Breast epithelium (tissue), 4 donors: ENCODE measurements at regions not wholly inside any gene's neighbourhood (a gene's known extent, or its start where the extent isn't known, plus 50 kb on each side); places are given as distances from the start of the nearest gene placed in this dataset.

ENCODE experiments used
- DNase-seq, 2 donors: peaks; one replicate each; pipeline ENCODE4 v3.0.0-alpha.2; 2019; ENCODE audit warnings: low spot score in 2 of 2
- H3K27ac ChIP-seq, 2 donors: fragments of 200-600 bp; sonication (generic) in 1 of 2; one replicate each; pipeline ENCODE4 v1.5.1; 2016 to 2019; ENCODE audit warnings: mild to moderate bottlenecking in 1 of 2
- H3K27me3 ChIP-seq, 2 donors: fragments of 200-600 bp; sonication (generic) in 1 of 2; one replicate each; pipeline versions ENCODE4 v1.5.1 to v1.6.0; 2017 to 2019; ENCODE audit warnings: control low read depth in 1 of 2, mild to moderate bottlenecking in 1 of 2
- H3K36me3 ChIP-seq: fragments of 200-600 bp; one replicate; pipeline ENCODE4 v1.5.1; 2019
- H3K4me1 ChIP-seq, 2 donors: fragments of 200-600 bp; sonication (generic); one replicate each; pipeline ENCODE4 v1.5.1; 2016 to 2019; ENCODE audit warnings: control low read depth in 1 of 2
- H3K4me3 ChIP-seq, 3 donors: fragments of 200-600 bp; sonication (generic); 1 replicate in 2 of 3; 2 replicates in 1 of 3; pipeline ENCODE4 v1.5.1; 2016 to 2019; ENCODE audit warnings: mild to moderate bottlenecking in 3 of 3, moderate library complexity in 2 of 3
- H3K9me3 ChIP-seq, 2 donors: fragments of 200-600 bp; sonication (generic) in 1 of 2; one replicate each; pipeline ENCODE4 v1.5.1; 2016 to 2019; ENCODE audit warnings: control low read depth in 1 of 2
- POLR2A ChIP-seq: fragments of 450-650 bp; IDR thresholded peaks from one replicate; pipeline ENCODE4 v1.6.1; 2016; ENCODE audit warnings: antibody characterized with exemption, mild to moderate bottlenecking, moderate library complexity
- POLR2AphosphoS5 ChIP-seq, 3 donors: sonication (generic); formaldehyde crosslinking; IDR thresholded peaks; one replicate each; pipeline ENCODE4 v1.6.1; 2017; ENCODE audit warnings: antibody characterized with exemption in 3 of 3
- intact Hi-C: fragments of 100-400 bp; cut with DNase I; formaldehyde crosslinking; loops from one replicate; pipeline ENCODE4 v1.15.1; 2023; ENCODE audit warnings: low total_unique reads
- TF ChIP-seq, protein P1 (sequence below), 3 donors: fragments of 450-650 bp; IDR thresholded peaks; one replicate each; pipeline ENCODE4 v1.5.1; 2016 to 2017; ENCODE audit warnings: antibody characterized with exemption in 3 of 3, mild to moderate bottlenecking in 3 of 3, moderate library complexity in 3 of 3

DNA sequence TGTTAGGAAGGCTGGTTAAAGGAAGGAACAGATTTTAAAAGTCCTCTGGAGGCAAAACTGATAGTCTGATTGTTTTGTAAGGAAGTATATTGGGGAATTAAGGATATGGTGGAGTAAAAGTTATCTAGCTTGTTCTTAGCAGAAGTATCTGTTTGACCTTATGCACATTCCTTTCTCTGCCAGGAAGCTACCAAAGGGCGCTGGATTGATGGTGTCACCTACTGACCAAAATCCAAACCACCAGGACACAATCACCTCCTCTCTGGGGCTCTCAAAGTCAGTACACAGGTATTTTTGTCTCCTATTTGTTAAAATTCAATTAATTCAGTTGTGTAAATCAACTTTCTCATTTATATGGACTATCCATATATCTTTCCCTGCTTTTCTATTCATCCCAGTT lies 484.5 kb downstream of the NUP35 start:
- Histone ChIP-seq H3K27ac (no peak overlapping the region), H3K27me3 (no peaks in the 10 kb centered on the region), H3K4me1 (no peaks in the 10 kb centered on the region), H3K9me3 (no peaks in the 10 kb centered on the region), H3K4me3 (no peak overlapping the region), H3K36me3 (no peaks in the 10 kb centered on the region)
- intact Hi-C loops, result no loop called here
- TF ChIP-seq POLR2A (no peak), POLR2AphosphoS5 (IDR thresholded peaks at IDR 0.05) (no peak)
- TF ChIP-seq, protein P1, sequence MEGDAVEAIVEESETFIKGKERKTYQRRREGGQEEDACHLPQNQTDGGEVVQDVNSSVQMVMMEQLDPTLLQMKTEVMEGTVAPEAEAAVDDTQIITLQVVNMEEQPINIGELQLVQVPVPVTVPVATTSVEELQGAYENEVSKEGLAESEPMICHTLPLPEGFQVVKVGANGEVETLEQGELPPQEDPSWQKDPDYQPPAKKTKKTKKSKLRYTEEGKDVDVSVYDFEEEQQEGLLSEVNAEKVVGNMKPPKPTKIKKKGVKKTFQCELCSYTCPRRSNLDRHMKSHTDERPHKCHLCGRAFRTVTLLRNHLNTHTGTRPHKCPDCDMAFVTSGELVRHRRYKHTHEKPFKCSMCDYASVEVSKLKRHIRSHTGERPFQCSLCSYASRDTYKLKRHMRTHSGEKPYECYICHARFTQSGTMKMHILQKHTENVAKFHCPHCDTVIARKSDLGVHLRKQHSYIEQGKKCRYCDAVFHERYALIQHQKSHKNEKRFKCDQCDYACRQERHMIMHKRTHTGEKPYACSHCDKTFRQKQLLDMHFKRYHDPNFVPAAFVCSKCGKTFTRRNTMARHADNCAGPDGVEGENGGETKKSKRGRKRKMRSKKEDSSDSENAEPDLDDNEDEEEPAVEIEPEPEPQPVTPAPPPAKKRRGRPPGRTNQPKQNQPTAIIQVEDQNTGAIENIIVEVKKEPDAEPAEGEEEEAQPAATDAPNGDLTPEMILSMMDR (IDR thresholded peaks at IDR 0.05), result no peak
- DNase-seq, result no peak

DNA sequence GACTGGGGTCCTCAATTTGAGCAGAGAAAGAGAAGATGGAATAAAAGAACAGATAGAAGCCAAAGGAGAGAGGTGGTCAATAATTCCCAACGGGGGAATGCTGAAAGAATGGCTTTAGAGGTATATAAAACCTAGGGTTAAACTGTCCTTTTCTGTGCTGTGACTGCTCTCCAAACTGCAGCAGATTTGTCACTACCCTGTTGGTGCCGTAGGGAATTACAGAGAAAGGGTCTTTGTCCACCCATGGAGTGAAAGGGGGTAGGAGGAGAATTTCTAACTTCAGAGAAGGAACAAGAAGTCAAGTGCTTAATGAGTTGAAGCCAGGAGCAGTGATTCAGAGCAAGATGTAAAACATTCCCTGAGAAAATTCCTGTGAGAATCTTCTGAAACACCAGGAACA lies 486.5 kb downstream of the NUP35 start:
- no peak overlapping the region for H3K4me3 ChIP-seq
- no peaks in the 10 kb centered on the region for H3K4me1 ChIP-seq
- DNase-seq, result no peak
- H3K36me3 ChIP-seq, result no peaks in the 10 kb centered on the region
- no peak overlapping the region for H3K27ac ChIP-seq
- no peaks in the 10 kb centered on the region for H3K27me3 ChIP-seq
- TF ChIP-seq POLR2A, result no peak
- TF ChIP-seq, protein P1 (IDR thresholded peaks at IDR 0.05), result no peak
- intact Hi-C loops, result no loop called here
- H3K9me3 ChIP-seq, result no peaks in the 10 kb centered on the region

DNA sequence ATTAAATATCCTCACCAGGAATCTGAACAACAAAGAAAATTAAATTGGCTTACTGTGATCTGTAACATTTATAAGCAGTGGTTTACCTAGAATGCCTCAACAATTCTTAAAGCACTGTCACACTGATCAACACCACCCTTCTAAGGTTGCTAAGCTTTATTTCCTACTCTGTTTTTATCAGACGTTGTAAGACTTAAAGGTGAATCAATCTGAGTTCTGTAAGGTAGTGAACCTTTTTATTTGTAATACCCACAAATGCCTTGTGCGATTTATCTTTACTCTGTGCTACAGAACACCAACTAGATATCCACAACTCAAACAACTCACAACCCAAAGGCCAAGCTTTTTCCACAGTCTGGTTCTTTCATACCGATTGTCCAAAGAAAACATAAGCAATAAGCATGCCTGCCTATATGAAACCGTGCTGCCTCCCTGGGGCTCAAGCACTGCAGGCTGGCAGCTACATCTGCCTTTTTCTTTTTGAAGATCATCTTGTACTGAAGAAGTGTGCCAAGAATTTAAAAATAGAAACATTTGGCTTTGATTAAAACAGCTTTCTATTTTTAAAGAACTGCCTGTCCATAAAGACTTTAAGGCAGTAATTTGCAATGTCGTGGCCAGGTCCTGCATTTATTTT lies 490.7 kb downstream of the NUP35 start:
- H3K27ac ChIP-seq, result no peak overlapping the region
- DNase-seq, result no peak
- intact Hi-C loops, result no loop called here

DNA sequence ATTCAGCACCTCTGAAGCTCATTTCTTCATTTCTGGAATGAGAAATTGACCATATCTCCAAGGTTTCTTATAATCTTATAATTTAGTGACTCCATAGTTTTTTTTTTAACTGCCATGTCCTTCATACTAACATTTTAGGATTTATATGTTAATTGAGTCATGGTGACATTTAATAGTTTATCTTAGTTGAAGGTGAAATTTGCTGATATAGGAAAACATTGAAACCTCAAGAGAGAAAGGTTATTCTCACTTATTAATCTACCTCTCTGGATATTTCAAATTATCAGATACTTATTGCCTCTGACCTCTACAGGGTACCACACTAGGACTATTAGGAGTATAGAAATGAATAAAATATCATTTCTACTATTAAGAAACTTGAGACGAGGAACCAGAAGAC lies 499.0 kb downstream of the NUP35 start:
- H3K27ac ChIP-seq, result no peak overlapping the region

More for the DNA sequence above, 490.7 kb downstream of the NUP35 start:
- Histone ChIP-seq H3K4me1 (no peaks in the 10 kb centered on the region), H3K4me3 (no peak overlapping the region), H3K36me3 (no peaks in the 10 kb centered on the region), H3K27me3 (no peaks in the 10 kb centered on the region), H3K9me3 (peaks cover 0 to 7% of the 10 kb centered on the region in 2 donors)
- no peak for TF ChIP-seq POLR2A
- TF ChIP-seq, protein P1 (IDR thresholded peaks at IDR 0.05), result no peak
- no peak for TF ChIP-seq POLR2AphosphoS5 (IDR thresholded peaks at IDR 0.05)

DNA sequence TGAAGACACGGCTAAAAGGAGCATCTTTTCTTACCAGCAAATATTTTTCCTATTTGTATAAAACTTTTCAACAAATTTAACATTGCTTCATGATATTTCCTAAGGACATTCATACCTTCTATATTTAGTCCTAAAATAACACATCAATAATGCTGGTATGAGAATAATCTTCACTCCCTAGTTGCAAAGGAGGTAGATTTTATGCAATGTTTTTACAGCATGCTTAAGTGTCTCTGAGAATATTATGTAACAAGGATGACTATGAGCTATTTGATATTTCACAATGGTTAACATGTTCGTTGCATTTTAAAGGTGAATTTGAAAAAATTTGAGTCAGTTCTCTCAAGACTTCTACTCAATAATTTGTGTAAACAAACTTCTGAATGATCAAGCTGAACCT lies 506.7 kb downstream of the NUP35 start:
- Histone ChIP-seq H3K27me3 (no peaks in the 10 kb centered on the region), H3K27ac (no peak overlapping the region), H3K36me3 (no peaks in the 10 kb centered on the region), H3K4me1 (no peaks in the 10 kb centered on the region), H3K9me3 (no peaks in the 10 kb centered on the region), H3K4me3 (no peak overlapping the region)
- no peak for TF ChIP-seq POLR2A
- TF ChIP-seq POLR2AphosphoS5 (IDR thresholded peaks at IDR 0.05), result no peak
- TF ChIP-seq, protein P1 (IDR thresholded peaks at IDR 0.05), result no peak
- no peak for DNase-seq
- intact Hi-C loops, result no loop called here

More for the DNA sequence above, 499.0 kb downstream of the NUP35 start:
- no peaks in the 10 kb centered on the region for H3K27me3 ChIP-seq
- H3K4me1 ChIP-seq, result no peaks in the 10 kb centered on the region
- no peaks in the 10 kb centered on the region for H3K36me3 ChIP-seq
- no peak for TF ChIP-seq POLR2A
- no peak for TF ChIP-seq POLR2AphosphoS5 (IDR thresholded peaks at IDR 0.05)
- TF ChIP-seq, protein P1 (IDR thresholded peaks at IDR 0.05), result no peak
- DNase-seq, result no peak
- intact Hi-C loops, result no loop called here
- no peaks in the 10 kb centered on the region for H3K9me3 ChIP-seq
- no peak overlapping the region for H3K4me3 ChIP-seq
